ENCODE measurements at regions not wholly inside any gene's neighbourhood (a gene's known extent, or its start where the extent isn't known, plus 50 kb on each side); places are given as distances from the start of the nearest gene placed in this dataset.
A peak's percentile ranks its signal among the peaks of the same experiment; 100 is the strongest.

GRCh38 chr12:83245156-83245555 lies 558.5 kb downstream of the TMTC2 start:
- no peaks in the 10 kb centered on the region for H3K27me3 ChIP-seq (replicated peaks in 1 of 4; ENCODE audit: control insufficient read depth in 3 of 4, extremely low read depth in 1 of 4, insufficient read depth in 3 of 4, low read length in 3 of 4)
- ChIA-PET CTCF (ENCODE audit: partially characterized antibody) (no interaction called here), POLR2A (ENCODE audit: partially characterized antibody) (no interaction called here)
- H2BK12ac ChIP-seq (ENCODE audit: low read depth, low read length), result no peak overlapping the region
- no peak overlapping the region for H2BK5ac ChIP-seq (ENCODE audit: low read depth, low read length)
- H3K56ac ChIP-seq (replicated peaks; ENCODE audit: insufficient read length, low read depth, low read length), result no peak overlapping the region
- no peak overlapping the region for H2AK5ac ChIP-seq (ENCODE audit: low read depth, low read length)
- no peak overlapping the region for H2BK120ac ChIP-seq (replicated peaks; ENCODE audit: low read depth, low read length)
- no peak overlapping the region for H3K18ac ChIP-seq (ENCODE audit: extremely low read depth, low read length)
- H3K23me2 ChIP-seq (ENCODE audit: low read depth, low read length), result no peaks in the 10 kb centered on the region
- H4K5ac ChIP-seq (ENCODE audit: insufficient read length, low read depth, low read length), result no peak overlapping the region
- no peaks in the 10 kb centered on the region for H3K4me1 ChIP-seq (replicated peaks in 1 of 4; ENCODE audit: control insufficient read depth in 3 of 4, insufficient read depth in 4 of 4, low read length in 3 of 4)
- no peak for DNase-seq (ENCODE audit: low read depth in 1 of 2, low spot score in 2 of 2)
- H3K27ac ChIP-seq (ENCODE audit: low read depth, low read length), result no peak overlapping the region
- no peak overlapping the region for H3K14ac ChIP-seq (ENCODE audit: insufficient read length)
- no peaks in the 10 kb centered on the region for H3K79me2 ChIP-seq (ENCODE audit: control insufficient read depth in 1 of 2, insufficient read depth in 2 of 2, low read length in 2 of 2)
- WGBS, 2 experiments (ENCODE audit: extremely low coverage in 1 of 2, insufficient coverage in 1 of 2, insufficient read length in 1 of 2, insufficient replicate concordance in 2 of 2, low coverage in 1 of 2, low lambda C conversion rate in 2 of 2, missing lambda C conversion rate in 1 of 2), result 90% methylated on average over 3 of the region's 3 CpGs; no CpG with 5 or more reads in 1 of the 2 experiments
- no peaks in the 10 kb centered on the region for H3K36me3 ChIP-seq (ENCODE audit: control insufficient read depth in 2 of 4, insufficient read depth in 4 of 4, low read length in 3 of 4)
- no peaks in the 10 kb centered on the region for H3K79me1 ChIP-seq (ENCODE audit: low read depth, low read length)
- no peak overlapping the region for H3K4me2 ChIP-seq (ENCODE audit: insufficient read depth in 1 of 2, low read depth in 2 of 2, low read length in 2 of 2)
- no peak overlapping the region for H4K91ac ChIP-seq (replicated peaks; ENCODE audit: insufficient read length, low read length)
- H2BK15ac ChIP-seq (ENCODE audit: low read length), result no peak overlapping the region
- FAIRE-seq, result no peak
- H3K4me3 ChIP-seq (ENCODE audit: extremely low read depth in 1 of 4, insufficient read depth in 2 of 4, low read depth in 3 of 4, low read length in 4 of 4), result no peak overlapping the region
- no peak overlapping the region for H3K4ac ChIP-seq (replicated peaks; ENCODE audit: insufficient read length, low read depth, low read length)
- no peak overlapping the region for H4K8ac ChIP-seq (ENCODE audit: extremely low read depth, insufficient read depth, low read length)
- no peaks in the 10 kb centered on the region for H3K9me3 ChIP-seq (ENCODE audit: insufficient read depth in 2 of 2, low read depth in 1 of 2, low read length in 1 of 2)
- no peaks in the 10 kb centered on the region for H4K20me1 ChIP-seq (replicated peaks in 1 of 2; ENCODE audit: control insufficient read depth in 1 of 2, insufficient read depth in 2 of 2, low read length in 2 of 2)
- no peak overlapping the region for H3K9ac ChIP-seq (replicated peaks in 1 of 4; ENCODE audit: extremely low read depth in 1 of 4, low read depth in 3 of 4, low read length in 3 of 4)
- 0 out of 2 replicates have a peak overlapping the region, but pooled peaks have one; percentile 55 for H2BK20ac ChIP-seq (ENCODE audit: low read length)
- peak overlapping the region; percentile 85; the same call in 1 of the 2 replicates for H2AFZ ChIP-seq (ENCODE audit: low read length)
- no peak overlapping the region for H3K23ac ChIP-seq (ENCODE audit: insufficient read length)
- TF ChIP-seq CHD2 (IDR thresholded peaks at IDR 0.05; ENCODE audit: low read length) (no peak), NANOG (IDR thresholded peaks at IDR 0.05; ENCODE audit: insufficient read depth, low read depth, low read length, poor library complexity, severe bottlenecking) (no peak)

Measured in H1 (cell line).